ENCODE measurements at regions not wholly inside any gene's neighbourhood (a gene's known extent, or its start where the extent isn't known, plus 50 kb on each side); places are given as distances from the start of the nearest gene placed in this dataset.

GRCh38 chr3:34260271-34261000 lies 462.0 kb downstream of the PDCD6IP start:
- H3K4me3 ChIP-seq (ENCODE audit: control extremely low read depth in 1 of 5, extremely low read depth in 1 of 5, insufficient read depth in 1 of 5, low read depth in 2 of 5, low read length in 4 of 5): no peak overlapping the region
- Mint-ChIP-seq H3K27ac (no peak overlapping the region), H3K4me3 (no peak overlapping the region), H3K27me3 (no peaks in the 10 kb centered on the region), H3K4me1 (peaks cover 22% of the 10 kb centered on the region), H3K9me3 (ENCODE audit: insufficient read depth) (no peaks in the 10 kb centered on the region)
- CTCF ChIA-PET: interaction anchor here (0.9 to 1.8 kb wide), 8 partner anchors 8 to 238 kb away, joined by 3 to 5 read pairs (median 3); no protein-coding TSS in a partner anchor
- H3K4me2 ChIP-seq (replicated peaks; ENCODE audit: low read depth, low read length, poor library complexity, severe bottlenecking): no peak overlapping the region
- peaks cover 0 to 5% of the 10 kb centered on the region in 2 donors for H3K4me1 ChIP-seq (ENCODE audit: control insufficient read depth in 2 of 2, insufficient read depth in 2 of 2, low read length in 2 of 2)
- H3K27me3 ChIP-seq (replicated peaks in 1 of 4; ENCODE audit: control extremely low read depth in 1 of 4, control insufficient read depth in 3 of 4, insufficient read depth in 4 of 4, low read length in 3 of 4): no peaks in the 10 kb centered on the region
- no peaks in the 10 kb centered on the region for H4K20me1 ChIP-seq (ENCODE audit: control insufficient read depth, insufficient read depth, low read length, poor library complexity, severe bottlenecking)
- TF ChIP-seq CTCF (IDR thresholded peaks at IDR 0.05) (peak; percentile 61), EZH2 (IDR thresholded peaks at IDR 0.05; ENCODE audit: borderline replicate concordance, insufficient read depth, low read depth, low read length, poor library complexity, severe bottlenecking) (no peak)
- POLR2A ChIA-PET: no interaction called here
- WGBS (ENCODE audit: insufficient coverage): 29% methylated on average over 1 of the region's 2 CpGs
- H3K27ac ChIP-seq (ENCODE audit: low read length in 2 of 2): no peak overlapping the region
- intact Hi-C loops (cut with micrococcal nuclease): no loop called here
- ATAC-seq (ENCODE audit: low read depth) (no peak), DNase-seq (peak; percentile 16)
- H3K9ac ChIP-seq (ENCODE audit: low read length): no peak overlapping the region
- H3K79me2 ChIP-seq (ENCODE audit: control insufficient read depth, insufficient read depth, low read length): no peaks in the 10 kb centered on the region
- no peaks in the 10 kb centered on the region for H3K36me3 ChIP-seq (replicated peaks in 1 of 2; ENCODE audit: control extremely low read depth in 1 of 2, control insufficient read depth in 1 of 2, extremely low read depth in 1 of 2, insufficient read depth in 2 of 2, low read length in 1 of 2)
- H2AFZ ChIP-seq (ENCODE audit: insufficient read depth, low read depth, low read length, poor library complexity, severe bottlenecking): no peak overlapping the region
- no peaks in the 10 kb centered on the region for H3K9me3 ChIP-seq (ENCODE audit: control extremely low read depth in 1 of 3, control insufficient read depth in 2 of 3, insufficient read depth in 1 of 3, low read length in 2 of 3)

GRCh38 chr3:34261001-34261385 lies 462.6 kb downstream of the PDCD6IP start:
- H3K4me3 ChIP-seq (ENCODE audit: control extremely low read depth in 1 of 5, extremely low read depth in 1 of 5, insufficient read depth in 1 of 5, low read depth in 2 of 5, low read length in 4 of 5): no peak overlapping the region
- H3K9me3 Mint-ChIP-seq (ENCODE audit: insufficient read depth): no peaks in the 10 kb centered on the region
- no peaks in the 10 kb centered on the region for H3K27me3 ChIP-seq (replicated peaks in 1 of 4; ENCODE audit: control extremely low read depth in 1 of 4, control insufficient read depth in 3 of 4, insufficient read depth in 4 of 4, low read length in 3 of 4)
- no peak overlapping the region for H3K27ac ChIP-seq (ENCODE audit: low read length in 2 of 2)
- no peak overlapping the region for H3K4me3 Mint-ChIP-seq
- H2AFZ ChIP-seq (ENCODE audit: insufficient read depth, low read depth, low read length, poor library complexity, severe bottlenecking): no peak overlapping the region
- no CpG with 5 or more reads among the region's 1 CpG for WGBS (ENCODE audit: insufficient coverage)
- H3K4me2 ChIP-seq (replicated peaks; ENCODE audit: low read depth, low read length, poor library complexity, severe bottlenecking): no peak overlapping the region
- CTCF ChIA-PET: interaction anchor here (0.9 to 1.8 kb wide), 7 partner anchors 8 to 239 kb away, joined by 3 to 5 read pairs (median 3); no protein-coding TSS in a partner anchor
- no peak for DNase-seq
- TF ChIP-seq CTCF (IDR thresholded peaks at IDR 0.05): no peak
- H3K36me3 ChIP-seq (replicated peaks in 1 of 2; ENCODE audit: control extremely low read depth in 1 of 2, control insufficient read depth in 1 of 2, extremely low read depth in 1 of 2, insufficient read depth in 2 of 2, low read length in 1 of 2): no peaks in the 10 kb centered on the region
- H3K27ac Mint-ChIP-seq: no peak overlapping the region
- H3K79me2 ChIP-seq (ENCODE audit: control insufficient read depth, insufficient read depth, low read length): no peaks in the 10 kb centered on the region
- no peak for ATAC-seq (ENCODE audit: low read depth)
- H3K27me3 Mint-ChIP-seq: no peaks in the 10 kb centered on the region
- POLR2A ChIA-PET: no interaction called here
- no peak overlapping the region for H3K9ac ChIP-seq (ENCODE audit: low read length)
- no peaks in the 10 kb centered on the region for H3K9me3 ChIP-seq (ENCODE audit: control extremely low read depth in 1 of 3, control insufficient read depth in 2 of 3, insufficient read depth in 1 of 3, low read length in 2 of 3)
- peaks cover 0 to 5% of the 10 kb centered on the region in 2 donors for H3K4me1 ChIP-seq (ENCODE audit: control insufficient read depth in 2 of 2, insufficient read depth in 2 of 2, low read length in 2 of 2)
- intact Hi-C loops (cut with micrococcal nuclease): no loop called here
- peaks cover 22% of the 10 kb centered on the region for H3K4me1 Mint-ChIP-seq
- no peaks in the 10 kb centered on the region for H4K20me1 ChIP-seq (ENCODE audit: control insufficient read depth, insufficient read depth, low read length, poor library complexity, severe bottlenecking)
